Smooth muscle cell (in vitro differentiated cells): ENCODE measurements at regions not wholly inside any gene's neighbourhood (a gene's known extent, or its start where the extent isn't known, plus 50 kb on each side); places are given as distances from the start of the nearest gene placed in this dataset.

Source experiments
- DNase-seq: peaks from one replicate; lab custom pipeline; 2025; ENCODE audit not compliant: unreplicated experiment; lab: John Stamatoyannopoulos, UW
- H2AFZ ChIP-seq: fragments of 200-600 bp; sonication (generic); 2 replicates; pipeline ENCODE4 v1.6.0; 2016; ENCODE audit warnings: antibody characterized with exemption, low read depth, mild to moderate bottlenecking
- H3F3A ChIP-seq: fragments of 200-600 bp; sonication (generic); 2 replicates; pipeline ENCODE4 v1.6.0; 2017; ENCODE audit warnings: antibody characterized with exemption, low read depth
- H3K27ac ChIP-seq: fragments of 200-600 bp; sonication (generic); 2 replicates; pipeline ENCODE4 v1.5.1; 2016; ENCODE audit warnings: low read depth, mild to moderate bottlenecking
- H3K27me3 ChIP-seq: fragments of 200-600 bp; sonication (generic); 2 replicates; pipeline ENCODE4 v1.6.1; 2016; ENCODE audit warnings: low read depth, mild to moderate bottlenecking
- H3K36me3 ChIP-seq: fragments of 200-600 bp; sonication (generic); 2 replicates; pipeline ENCODE4 v1.5.1; 2016; ENCODE audit warnings: low read depth
- H3K4me1 ChIP-seq: fragments of 200-600 bp; sonication (generic); 2 replicates; pipeline ENCODE4 v1.5.1; 2016; ENCODE audit warnings: low read depth
- H3K4me2 ChIP-seq: fragments of 200-600 bp; sonication (generic); 2 replicates; pipeline ENCODE4 v1.6.0; 2016; ENCODE audit warnings: mild to moderate bottlenecking
- H3K4me3 ChIP-seq: fragments of 200-600 bp; sonication (generic); 2 replicates; pipeline ENCODE4 v1.5.1; 2016; ENCODE audit warnings: mild to moderate bottlenecking
- H3K79me2 ChIP-seq: fragments of 200-600 bp; sonication (generic); 2 replicates; pipeline ENCODE4 v1.6.0; 2016; ENCODE audit warnings: low read depth, mild to moderate bottlenecking
- H3K9ac ChIP-seq: fragments of 200-600 bp; sonication (generic); 2 replicates; pipeline ENCODE4 v1.6.0; 2016; ENCODE audit warnings: low read depth
- H3K9me3 ChIP-seq: fragments of 200-600 bp; sonication (generic); replicated peaks from 2 replicates; pipeline ENCODE4 v1.5.1; 2016; ENCODE audit warnings: low read depth
- H4K20me1 ChIP-seq: fragments of 200-600 bp; sonication (generic); 2 replicates; pipeline ENCODE4 v1.6.0; 2016; ENCODE audit warnings: low read depth
- CTCF ChIP-seq: fragments of 200-600 bp; sonication (generic); IDR thresholded peaks from 2 replicates; pipeline ENCODE4 v1.5.1; 2017; ENCODE audit warnings: borderline replicate concordance, mild to moderate bottlenecking, antibody characterized with exemption; ENCODE audit not compliant: insufficient read depth, poor library complexity, severe bottlenecking
- WGBS: methylation state at CpG from one replicate; pipeline ENCODE4 v1.1.7; 2016; ENCODE audit warnings: low lambda C conversion rate; 5-methylcytosine and 5-hydroxymethylcytosine counted together

GRCh38 chr16:9407206-9407758, 315.8 kb downstream of the HAPSTR1 start:
- no peak overlapping the region for H3K4me2 ChIP-seq
- H3K27ac ChIP-seq, result no peak overlapping the region
- no peak for DNase-seq
- 91% methylated on average over 6 of the region's 6 CpGs for WGBS
- H3K4me1 ChIP-seq, result no peaks in the 10 kb centered on the region
- H3K9me3 ChIP-seq, result no peaks in the 10 kb centered on the region
- H3K79me2 ChIP-seq, result no peaks in the 10 kb centered on the region
- H3K36me3 ChIP-seq, result no peaks in the 10 kb centered on the region
- no peak overlapping the region for H2AFZ ChIP-seq
- TF ChIP-seq CTCF, result no peak
- no peak overlapping the region for H3K4me3 ChIP-seq
- H3F3A ChIP-seq, result no peaks in the 10 kb centered on the region
- peaks cover 20% of the 10 kb centered on the region for H3K27me3 ChIP-seq
- H3K9ac ChIP-seq, result no peak overlapping the region
- H4K20me1 ChIP-seq, result no peaks in the 10 kb centered on the region

GRCh38 chr16:9408297-9408878, 316.9 kb downstream of the HAPSTR1 start:
- no peak for DNase-seq
- no peaks in the 10 kb centered on the region for H3K9me3 ChIP-seq
- WGBS, result 28% methylated on average over 9 of the region's 9 CpGs

DNA sequence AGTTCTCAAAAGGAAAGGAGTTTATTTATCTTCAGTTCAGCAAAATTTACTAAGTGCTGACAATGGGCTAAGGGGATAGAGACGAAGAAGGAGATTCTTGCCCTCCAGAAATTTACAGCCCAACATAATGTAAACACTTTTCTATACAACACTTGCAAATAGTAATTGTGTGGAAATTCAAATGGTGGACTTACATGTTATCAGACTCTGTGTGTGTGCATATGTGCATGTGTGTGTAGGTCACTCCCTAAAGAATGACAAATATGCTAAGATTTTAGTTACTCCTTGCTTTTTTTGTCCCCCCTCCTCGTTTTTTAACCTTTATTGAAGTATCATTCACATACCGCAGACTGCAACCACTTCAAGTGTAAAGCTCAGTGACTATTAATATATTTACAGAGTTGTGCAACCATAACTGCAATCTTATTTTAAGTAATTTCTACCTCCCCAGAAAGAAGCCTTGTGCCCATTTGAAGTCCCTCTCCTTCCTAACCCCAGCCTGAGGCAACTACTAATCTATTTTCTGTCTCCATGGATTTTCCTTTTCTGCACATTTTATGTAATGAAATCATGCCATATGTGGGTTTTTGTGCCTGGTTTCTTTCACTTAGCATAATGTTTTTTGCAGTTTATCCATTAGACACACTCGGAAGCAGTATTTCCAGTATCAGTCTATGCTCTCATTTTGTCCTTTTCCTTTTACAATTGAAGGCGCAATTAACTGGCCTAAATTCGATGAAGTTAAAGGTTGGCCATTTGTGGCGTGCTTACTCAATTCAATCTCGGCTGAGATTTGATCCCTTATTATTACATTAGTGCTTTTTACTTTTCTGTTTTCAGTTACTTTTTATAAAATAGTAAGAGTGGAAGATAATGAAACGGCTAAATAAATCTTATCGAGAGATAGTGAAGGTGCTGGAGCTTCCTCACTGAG, 318.4 kb downstream of the HAPSTR1 start:
- Histone ChIP-seq H3K4me2 (no peak overlapping the region), H3K27me3 (peaks cover 26% of the 10 kb centered on the region), H3K36me3 (no peaks in the 10 kb centered on the region), H3K4me1 (no peaks in the 10 kb centered on the region), H3K79me2 (no peaks in the 10 kb centered on the region), H2AFZ (no peak overlapping the region), H3K9ac (no peak overlapping the region), H3K27ac (no peak overlapping the region), H3K9me3 (no peaks in the 10 kb centered on the region), H3F3A (no peaks in the 10 kb centered on the region), H4K20me1 (no peaks in the 10 kb centered on the region), H3K4me3 (no peak overlapping the region)
- no peak for DNase-seq
- WGBS, result 68% methylated on average over 10 of the region's 10 CpGs
- TF ChIP-seq CTCF, result no peak

More at GRCh38 chr16:9408297-9408878, 316.9 kb downstream of the HAPSTR1 start:
- H3F3A ChIP-seq, result no peaks in the 10 kb centered on the region
- no peak for TF ChIP-seq CTCF
- H3K36me3 ChIP-seq, result no peaks in the 10 kb centered on the region
- no peak overlapping the region for H3K4me2 ChIP-seq
- no peak overlapping the region for H3K9ac ChIP-seq
- peaks cover 15% of the 10 kb centered on the region for H3K27me3 ChIP-seq
- H4K20me1 ChIP-seq, result no peaks in the 10 kb centered on the region
- H3K27ac ChIP-seq, result no peak overlapping the region
- H3K4me3 ChIP-seq, result no peak overlapping the region
- no peaks in the 10 kb centered on the region for H3K4me1 ChIP-seq
- H2AFZ ChIP-seq, result no peak overlapping the region
- no peaks in the 10 kb centered on the region for H3K79me2 ChIP-seq
